Kidney tubule cell (primary cell): ENCODE measurements at regions not wholly inside any gene's neighbourhood (a gene's known extent, or its start where the extent isn't known, plus 50 kb on each side); places are given as distances from the start of the nearest gene placed in this dataset.

Experiments
- DNase-seq: peaks from one replicate; pipeline ENCODE4 v3.0.0-alpha.2; 2018; ENCODE audit warnings: low spot score

DNA sequence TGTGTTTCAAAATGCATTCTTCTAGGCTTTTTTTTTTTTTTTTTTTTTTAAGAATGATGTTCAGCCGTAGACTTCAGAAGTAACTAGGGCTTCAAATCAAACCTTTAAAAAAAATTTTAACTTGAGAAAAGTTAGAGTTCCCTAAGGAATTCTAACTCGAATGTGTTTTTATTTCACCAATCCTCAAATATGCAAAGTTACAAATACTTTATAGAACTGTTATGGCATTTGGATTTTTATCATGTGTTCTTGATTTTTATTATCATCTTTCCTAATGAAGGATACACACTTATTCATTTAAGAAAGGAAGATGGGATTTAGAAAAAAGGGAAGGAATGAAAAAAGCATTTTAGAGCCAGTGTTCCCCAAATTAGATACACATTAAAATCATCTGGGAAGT lies 200.6 kb upstream of the LDB2 start:
- DNase-seq, result no peak

DNA sequence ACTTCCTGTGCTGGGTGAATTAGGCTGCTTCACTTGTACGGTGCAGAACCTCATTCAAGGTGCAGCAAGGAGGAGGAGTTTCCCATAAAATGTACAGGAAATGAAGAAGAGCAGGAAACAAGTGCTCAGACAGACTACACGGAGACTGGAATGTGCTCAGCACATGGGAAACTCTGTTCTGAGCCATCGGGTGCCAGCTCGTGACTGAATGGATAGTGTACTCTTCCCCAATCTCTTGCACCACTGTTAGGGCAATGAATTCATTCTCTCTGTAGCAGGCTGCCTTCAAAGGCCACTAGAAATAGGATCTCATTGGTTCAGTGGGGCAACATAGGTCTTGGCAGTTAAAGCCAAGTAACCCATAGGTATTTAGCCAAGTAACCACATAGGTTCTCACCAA lies 200.0 kb upstream of the LDB2 start:
- DNase-seq, result no peak

DNA sequence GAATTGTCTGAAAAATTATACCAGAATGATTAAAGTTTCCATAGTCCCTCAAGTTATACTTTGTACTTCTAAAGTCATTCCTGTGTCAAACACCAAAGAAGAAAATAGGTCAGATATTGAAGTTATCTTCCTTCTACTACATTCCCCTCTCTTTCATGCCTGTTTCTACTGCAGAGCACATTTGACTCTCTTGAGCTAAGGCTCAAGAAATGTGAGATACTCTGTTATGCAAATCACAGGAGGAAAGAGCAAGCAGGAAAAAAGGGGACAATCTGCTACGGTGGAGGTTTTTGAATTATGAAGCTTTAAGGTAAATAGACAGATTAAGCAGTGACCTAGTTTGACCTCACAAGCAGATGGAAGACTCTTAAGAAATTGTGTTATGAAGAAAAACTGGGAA lies 198.9 kb upstream of the LDB2 start:
- no peak for DNase-seq

DNA sequence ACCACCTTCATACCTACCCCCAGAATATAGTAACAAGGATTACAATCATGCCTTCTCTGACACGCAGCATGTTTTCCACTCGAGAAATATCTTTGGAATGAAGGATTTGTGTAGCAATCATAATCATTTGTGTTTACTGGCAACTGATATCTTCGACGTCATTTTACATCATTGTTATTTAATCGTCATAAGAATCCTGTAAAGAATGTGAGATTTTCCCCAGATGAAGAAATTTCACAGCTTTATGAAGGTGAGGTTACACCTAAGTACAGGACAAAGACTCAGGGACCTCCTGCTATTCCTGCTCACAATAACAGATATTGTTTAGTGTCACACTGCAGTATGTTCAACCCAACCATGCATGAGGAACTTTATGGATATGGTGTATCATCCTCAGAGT lies 198.2 kb upstream of the LDB2 start:
- no peak for DNase-seq

DNA sequence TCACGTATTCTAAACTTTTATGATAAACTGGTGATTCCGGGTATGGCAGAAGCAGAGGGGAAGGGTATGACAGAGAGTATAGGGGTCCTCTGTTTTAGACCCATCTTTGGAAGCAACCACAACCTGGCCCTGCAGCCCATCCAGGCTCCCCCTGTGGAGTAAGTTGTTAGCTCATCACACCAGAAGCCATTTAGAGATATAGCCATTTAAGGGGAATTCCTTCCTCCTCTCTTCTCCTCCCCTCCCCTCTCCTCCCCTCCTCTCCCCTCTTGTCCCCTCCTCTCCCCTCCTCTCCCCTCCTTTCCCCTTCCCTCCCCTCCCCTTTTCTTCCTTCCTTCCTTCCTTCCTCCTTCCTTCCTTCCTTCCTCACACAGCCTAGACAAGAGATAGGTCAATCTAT lies 197.3 kb upstream of the LDB2 start:
- DNase-seq, result no peak

DNA sequence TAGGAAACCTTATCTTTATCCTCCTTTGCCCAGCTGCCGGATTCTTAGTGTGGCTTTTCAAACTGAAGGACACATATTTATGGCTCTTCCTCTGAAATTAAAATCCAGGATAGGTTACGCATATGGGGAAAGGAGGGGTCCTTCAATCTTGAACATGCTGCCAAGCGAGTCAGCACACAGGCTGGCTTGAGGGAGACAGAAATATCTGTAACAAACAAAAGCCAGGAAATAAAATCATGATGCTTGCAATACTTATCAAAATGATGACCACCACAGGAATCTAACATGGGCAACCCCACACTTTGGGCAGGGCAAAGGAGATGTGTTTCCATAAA lies 196.4 kb upstream of the LDB2 start:
- DNase-seq, result no peak

DNA sequence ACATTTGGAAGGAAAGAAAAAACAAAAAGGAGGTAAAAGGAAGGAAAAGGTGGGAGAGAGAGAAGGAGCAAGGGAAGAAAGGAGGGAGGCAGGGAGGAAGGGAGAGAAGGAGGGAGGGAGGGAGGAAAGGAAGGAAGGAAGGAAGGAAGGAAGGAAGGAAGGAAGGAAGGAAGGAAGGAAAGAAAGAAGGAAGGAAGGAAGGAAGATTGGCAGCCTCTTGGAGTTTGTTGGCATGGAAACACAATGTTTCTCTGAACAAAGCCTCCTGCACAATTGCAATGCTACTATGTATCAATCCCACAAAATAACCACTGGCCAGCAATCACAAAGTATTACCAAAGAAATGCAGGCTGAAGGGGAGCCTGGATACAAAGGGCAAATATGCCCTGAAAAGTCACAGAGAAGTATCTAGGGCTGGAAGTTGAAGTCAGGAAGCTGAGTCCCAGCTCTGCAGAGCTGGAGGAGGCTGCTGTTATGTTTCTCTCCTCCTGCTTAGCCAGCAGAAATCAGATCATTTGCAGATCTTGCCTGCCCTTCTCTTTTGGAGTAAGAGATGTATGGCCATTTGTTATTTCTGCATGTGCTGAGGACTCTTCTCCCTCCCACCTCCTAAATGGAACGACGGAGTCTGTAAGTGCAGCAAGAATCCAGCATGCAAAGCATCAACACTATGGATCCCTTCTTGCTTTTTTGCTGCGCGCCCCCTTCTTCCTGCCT lies 195.9 kb upstream of the LDB2 start:
- no peak for DNase-seq

DNA sequence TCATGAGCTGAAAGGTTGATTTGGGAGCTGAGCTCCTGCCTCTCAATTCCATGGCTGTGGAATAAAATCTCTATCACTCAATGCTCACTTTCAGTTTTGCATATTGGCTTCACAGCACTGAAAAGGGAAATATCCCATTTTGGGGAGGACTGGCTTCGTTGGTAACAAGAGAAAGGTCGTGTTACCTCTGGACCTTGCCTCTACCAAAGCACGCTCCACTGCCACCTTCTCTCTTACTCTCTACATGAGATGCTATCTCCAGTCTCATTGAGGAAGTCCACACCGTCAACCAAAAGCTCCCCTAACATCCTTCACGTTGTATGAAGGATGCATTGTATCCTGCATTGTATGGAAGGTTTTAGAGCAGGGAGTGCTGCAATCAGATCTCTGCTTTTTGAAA lies 195.0 kb upstream of the LDB2 start:
- DNase-seq, result no peak

DNA sequence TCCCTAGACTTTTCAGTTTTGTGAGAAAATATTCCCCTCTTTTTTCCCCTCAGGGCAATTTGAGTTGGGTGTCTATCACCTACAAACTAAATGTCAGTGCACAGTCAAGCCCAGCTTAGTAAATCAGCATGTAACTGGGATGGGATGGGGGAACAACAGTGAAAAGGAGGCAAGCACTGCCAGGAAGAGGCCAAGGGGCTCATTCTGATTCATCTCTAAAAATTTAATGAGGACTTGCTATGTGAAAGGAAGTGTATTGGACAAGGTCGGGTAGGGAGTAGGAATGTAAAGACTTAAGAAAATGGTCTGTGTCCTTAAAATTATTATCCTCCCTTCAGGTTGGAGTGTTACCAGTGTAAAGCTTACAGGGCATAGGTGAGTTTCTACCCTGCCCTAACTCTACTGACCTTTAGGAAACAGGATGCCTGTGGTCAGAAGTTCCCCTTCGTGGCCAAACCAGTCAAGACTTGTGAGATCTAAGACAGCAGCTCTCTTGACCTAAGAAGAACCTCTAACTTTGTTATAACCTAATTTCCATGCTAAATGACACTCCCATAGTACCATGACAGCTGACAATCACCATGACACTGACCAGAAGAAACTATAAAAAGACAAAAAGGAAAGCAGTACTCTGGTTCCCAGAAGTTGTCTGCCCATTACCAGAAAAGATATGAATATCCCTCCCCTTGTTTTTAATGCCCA lies 194.4 kb upstream of the LDB2 start:
- DNase-seq, result no peak

DNA sequence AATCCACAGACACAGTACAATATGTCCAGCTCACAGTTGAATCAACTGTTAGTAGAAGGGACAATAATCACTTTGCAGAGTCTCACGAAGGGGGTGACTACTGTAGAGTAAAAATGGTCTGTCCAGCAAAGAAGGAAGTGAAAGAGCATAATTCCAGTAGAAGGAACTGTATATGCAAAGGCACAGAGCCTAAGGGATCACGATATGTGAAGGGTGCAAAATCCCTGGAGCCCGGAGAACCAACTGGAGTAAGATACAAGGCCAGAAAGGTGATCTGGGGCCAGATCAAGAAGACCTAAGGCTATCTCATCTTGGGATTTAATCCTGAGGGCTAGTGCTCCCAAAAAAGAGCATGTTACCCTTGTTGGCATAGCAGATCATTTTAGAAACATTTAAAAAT lies 192.7 kb upstream of the LDB2 start:
- no peak for DNase-seq

DNA sequence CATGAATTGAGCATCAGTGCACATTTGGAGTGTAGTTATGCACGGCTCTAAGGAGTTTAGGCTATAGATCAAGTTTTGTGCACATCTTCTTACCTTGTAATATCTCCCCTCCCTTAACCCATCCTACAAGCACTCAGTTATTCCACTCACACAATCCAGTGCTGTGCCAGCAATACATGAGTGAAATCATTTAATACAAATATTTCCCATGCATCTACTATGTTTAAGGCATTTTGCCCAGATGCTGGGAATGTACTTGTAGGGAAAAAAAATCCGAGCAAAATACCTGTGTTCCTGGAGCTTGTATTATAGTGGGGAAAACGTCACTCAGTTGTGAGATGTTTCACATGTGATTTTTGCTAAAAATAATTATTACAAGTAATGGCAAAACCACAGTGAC lies 191.6 kb upstream of the LDB2 start:
- DNase-seq, result no peak

DNA sequence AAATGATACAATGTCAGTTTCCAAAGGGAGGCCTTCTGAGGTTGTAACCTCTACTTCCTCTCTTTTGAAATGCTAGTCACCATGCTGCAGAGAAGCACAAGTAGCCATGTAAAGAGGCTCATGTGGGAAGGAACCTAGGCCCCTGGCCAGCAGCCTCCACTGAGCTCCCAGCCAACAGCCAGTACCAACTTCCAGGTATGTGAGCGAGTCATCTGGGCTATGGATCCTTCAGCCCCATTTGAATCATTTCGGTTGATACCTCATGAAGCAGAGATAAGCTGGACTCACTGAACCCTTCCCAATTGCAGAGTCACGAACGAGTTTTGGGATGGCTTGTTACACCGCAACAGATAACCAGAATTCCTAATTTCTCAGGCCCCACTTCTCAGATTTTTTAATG lies 187.0 kb upstream of the LDB2 start:
- no peak for DNase-seq

DNA sequence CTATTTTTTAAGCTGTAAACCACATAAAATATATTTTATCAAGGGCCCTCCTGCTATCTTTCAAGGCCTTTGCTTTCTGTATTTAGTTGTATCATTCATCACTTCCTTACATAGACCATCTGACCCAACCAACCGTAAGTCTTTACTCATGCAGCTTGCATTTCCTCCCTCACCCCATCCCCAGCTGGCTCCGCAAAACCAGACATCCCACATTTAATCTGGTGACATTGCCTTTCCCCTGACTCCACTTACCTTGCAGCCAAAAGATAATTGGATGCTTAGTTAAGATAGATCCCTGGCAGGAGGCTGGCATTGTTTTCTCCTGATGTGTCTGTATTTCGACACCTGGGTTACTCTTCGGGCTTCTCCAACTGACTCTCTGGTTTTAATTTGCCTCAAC lies 183.7 kb upstream of the LDB2 start:
- DNase-seq, result no peak

DNA sequence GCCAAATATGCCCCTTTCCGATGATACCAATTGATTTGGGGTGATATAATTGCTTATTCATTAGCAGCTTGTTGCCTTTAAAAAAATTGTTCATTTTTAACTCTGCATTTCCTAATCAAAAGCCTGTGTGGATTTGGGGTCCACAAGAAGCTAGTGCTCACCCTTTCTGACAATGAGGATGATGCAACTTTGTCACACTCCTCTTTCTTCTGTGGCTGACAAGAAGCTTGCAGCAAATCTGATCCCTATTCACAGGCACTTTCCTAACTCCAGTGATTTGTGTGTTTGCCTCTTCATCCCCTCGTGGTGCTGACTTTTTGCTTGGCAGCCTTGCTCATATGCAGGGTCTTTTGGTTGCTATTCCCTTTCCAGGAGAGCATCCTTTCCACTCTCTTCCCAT lies 182.7 kb upstream of the LDB2 start:
- DNase-seq, result no peak

DNA sequence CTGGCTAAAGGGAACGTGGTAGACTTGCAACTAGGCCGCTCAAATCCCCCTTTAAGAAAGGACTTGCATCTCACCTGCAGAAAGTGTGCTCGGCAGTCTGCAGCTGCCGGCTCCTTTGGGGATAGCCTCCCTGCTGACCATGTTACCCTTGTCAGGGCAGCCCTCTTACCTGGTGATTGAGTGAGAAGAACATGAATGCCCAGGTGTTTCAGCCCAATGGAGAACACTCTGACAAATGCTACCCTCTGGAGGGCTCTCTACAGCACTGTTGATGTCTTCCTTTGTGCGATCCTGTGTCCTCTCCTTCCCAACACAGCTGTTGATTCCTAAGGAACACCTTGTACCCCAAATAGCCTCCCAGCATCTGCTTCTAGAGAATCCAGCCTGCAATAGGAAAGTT lies 178.7 kb upstream of the LDB2 start:
- no peak for DNase-seq

DNA sequence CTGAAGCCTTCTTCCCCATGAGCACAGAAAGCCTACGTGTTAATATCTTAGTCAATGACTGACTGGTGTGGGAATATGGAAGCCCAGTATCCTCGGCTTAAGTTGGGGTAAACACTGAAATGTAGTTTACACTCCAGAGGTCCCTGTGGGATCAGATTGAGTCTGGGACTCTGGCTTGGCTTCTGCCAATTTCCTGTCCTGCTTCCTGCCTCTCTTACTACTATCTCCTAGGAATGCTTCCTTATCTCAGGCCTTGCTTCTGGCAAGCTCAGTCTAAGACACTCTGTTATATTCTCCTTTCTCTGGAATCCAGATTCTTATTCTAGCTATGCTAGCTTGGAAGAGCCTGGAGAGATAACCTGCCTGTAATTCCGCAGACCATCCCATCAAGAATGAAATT lies 174.0 kb upstream of the LDB2 start:
- no peak for DNase-seq

DNA sequence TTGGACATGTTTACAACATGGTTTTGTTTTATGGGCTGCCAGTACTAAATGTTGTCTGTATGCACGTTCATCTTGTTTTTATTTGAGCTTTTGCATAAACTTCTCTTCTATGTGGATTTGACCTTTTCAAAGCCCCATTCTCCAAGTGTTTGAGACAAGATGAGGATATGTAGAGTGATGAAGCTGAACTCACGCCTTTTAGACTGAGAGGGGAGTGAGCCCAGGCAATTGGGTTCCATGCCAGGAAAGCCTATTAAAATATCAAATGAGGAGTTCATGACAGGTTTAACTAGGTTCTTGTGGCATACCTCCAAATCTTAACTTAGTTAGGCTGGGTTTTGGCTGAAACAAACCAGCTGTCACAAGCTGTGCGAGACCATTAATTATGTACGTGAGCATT lies 170.4 kb upstream of the LDB2 start:
- no peak for DNase-seq

DNA sequence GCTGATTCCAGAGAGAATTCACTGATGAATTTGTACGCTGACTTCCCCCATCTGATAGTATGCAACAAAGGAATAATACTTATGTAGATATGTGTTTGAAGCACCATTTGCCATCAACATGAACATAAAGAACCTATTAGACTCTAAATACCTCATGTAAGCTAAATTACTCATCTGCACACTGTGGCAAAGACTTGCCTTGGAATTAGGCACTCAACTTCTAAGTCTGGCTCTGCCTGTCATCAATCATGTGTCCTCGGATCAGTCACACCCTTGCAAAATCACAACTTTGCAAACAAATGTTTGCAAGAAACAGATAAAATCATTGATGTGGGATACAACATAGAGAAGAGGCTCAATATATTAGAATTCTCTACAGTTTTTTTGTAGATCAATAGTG lies 169.9 kb upstream of the LDB2 start:
- DNase-seq, result no peak

DNA sequence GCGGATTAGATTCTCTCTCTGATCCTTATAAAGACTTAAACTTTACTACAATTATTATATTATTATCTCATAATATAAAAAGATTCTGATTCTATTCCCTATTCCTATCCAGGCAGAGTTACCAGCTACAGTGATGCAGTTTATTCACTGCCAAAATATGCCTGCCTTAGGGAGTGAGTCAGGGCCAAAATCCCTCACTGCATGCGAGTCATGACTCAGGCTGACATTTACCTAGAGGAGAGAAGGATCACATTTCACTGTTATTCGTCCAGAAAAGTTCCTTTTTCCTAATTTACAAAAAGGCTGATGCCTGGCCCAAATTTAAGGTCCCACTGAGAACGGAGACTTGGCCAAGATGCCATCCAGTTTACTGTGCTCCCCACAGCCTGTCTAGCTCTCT lies 168.5 kb upstream of the LDB2 start:
- peak; percentile 75 for DNase-seq

DNA sequence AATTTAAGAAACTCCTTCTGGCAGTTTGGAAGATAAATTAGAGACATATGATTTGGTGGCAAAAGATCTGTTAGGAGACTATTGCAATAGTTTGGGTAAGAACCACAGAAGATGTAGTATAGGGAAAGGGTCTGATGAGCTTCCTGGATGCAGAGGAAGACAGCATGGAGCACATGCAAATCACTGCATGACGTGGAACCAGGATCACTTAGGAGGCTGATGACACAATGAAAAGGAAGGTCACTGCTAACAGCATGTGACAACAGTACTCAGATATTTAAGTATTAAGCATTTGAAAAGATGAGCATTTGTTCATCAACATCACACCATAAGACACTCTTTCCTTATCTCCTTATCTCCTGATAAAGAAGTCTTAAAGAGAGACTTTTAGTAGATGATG lies 167.8 kb upstream of the LDB2 start:
- peak; percentile 24 for DNase-seq

DNA sequence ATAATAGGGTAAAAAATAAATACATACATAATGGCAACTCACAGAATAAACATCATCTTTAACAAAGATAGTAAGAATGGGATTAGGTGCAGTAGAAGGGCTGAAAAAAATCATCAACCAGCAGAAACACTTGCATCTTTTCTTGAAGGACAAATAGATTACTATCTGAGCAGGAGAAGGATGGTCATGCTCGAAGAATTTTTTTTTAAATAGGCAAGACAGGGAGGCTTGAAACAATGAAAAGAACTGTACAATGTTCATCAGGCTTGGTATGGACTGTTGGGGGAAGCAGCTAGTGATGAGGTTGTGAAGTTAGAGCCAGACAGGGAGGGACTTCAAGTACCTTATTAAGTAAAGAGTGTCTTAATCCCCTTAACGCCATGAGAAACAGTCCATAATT lies 167.4 kb upstream of the LDB2 start:
- DNase-seq, result no peak

DNA sequence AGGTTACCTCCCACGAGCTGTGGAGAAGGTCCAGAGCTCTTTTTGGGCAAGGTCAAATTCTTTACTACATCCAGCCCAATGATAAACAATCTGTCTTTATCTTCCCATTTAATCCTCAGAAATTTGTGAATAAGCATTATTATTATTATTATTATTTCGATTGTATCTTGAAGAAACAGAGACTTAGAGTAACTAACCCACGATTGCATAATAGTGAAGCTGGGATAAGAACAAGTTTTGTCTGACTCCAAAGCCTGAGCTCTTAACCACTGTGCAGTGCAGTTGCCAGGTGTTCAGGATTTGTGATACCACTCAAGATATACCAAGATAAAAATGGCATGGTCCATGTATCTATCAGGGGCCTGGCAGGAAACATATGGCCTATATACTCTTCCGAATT lies 166.5 kb upstream of the LDB2 start:
- DNase-seq, result no peak

DNA sequence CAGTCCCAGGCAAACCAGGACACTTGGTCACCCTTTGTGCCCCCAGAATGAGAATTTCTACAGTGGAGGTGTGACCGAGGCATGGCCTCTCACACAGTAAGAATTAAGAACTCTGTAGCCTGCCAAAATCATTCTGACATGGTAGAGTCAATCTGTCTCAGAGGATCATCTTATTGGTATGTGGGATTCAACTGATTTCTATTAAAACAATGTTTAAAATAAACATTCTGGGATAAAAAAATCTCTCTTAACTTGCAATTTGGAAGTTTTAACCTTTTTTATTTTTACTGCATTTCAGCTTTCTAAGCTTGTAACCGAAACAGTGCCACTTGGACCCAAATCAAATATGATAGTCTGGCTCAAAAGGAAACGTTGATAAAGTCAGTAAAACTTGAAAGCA lies 165.4 kb upstream of the LDB2 start:
- DNase-seq, result no peak

DNA sequence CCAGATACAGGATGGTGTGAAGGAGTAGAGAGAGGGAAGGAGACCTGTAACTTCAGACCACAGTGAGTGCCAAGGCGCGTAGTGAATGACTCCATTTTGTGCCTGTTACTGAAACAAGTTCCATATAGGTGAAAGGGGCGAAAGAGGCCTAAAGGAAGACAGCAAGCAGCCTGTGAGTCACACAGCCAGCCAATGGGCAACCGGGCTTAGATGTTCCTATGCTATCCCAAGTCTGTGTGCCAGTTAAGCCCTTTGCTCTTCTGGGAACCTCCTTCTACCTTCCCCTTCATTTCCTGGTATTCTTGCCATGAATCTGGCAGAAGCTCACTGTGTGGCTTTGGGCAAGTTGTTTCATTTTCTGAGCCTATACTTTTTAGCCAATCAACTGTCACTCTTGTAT lies 161.8 kb upstream of the LDB2 start:
- no peak for DNase-seq
